ENCODE measurements at regions not wholly inside any gene's neighbourhood (a gene's known extent, or its start where the extent isn't known, plus 50 kb on each side); places are given as distances from the start of the nearest gene placed in this dataset.

- DNase-seq (no peak), ATAC-seq (ENCODE audit: insufficient read depth, low FRiP score) (no peak)
- WGBS, 2 donors = 88 to 90% methylated on average over 19 of the region's 19 CpGs
- Histone ChIP-seq H3K27me3 (ENCODE audit: control insufficient read depth in 3 of 3, insufficient read depth in 3 of 3, low read length in 2 of 3) (no peaks in the 10 kb centered on the region), H3K27ac (ENCODE audit: low read depth in 1 of 2, low read length in 1 of 2) (no peak overlapping the region), H3K36me3 (ENCODE audit: control insufficient read depth in 4 of 4, insufficient read depth in 4 of 4, low read length in 4 of 4) (no peaks in the 10 kb centered on the region), H3K4me3 (no peak overlapping the region), H3K4me1 (ENCODE audit: control insufficient read depth in 5 of 5, insufficient read depth in 5 of 5, low read length in 5 of 5) (peaks cover 0 to 3% (median 0%) of the 10 kb centered on the region in 5 donors), H3K9ac (ENCODE audit: insufficient read depth in 1 of 2, low read length in 2 of 2) (no peak overlapping the region), H3K9me3 (ENCODE audit: control insufficient read depth in 4 of 4, insufficient read depth in 3 of 4, low read length in 3 of 4) (no peaks in the 10 kb centered on the region)
- TF ChIP-seq CTCF (IDR thresholded peaks at IDR 0.05; ENCODE audit: control extremely low read depth, extremely low read depth) = no peak
Observed at GRCh38 chr9:86516564-86516963, 162.4 kb upstream of the TUT7 start.

GRCh38 chr9:86515221-86515620, 161.0 kb upstream of the TUT7 start:
- Histone ChIP-seq H3K4me1 (ENCODE audit: control insufficient read depth in 5 of 5, insufficient read depth in 5 of 5, low read length in 5 of 5) (peaks cover 0 to 3% (median 0%) of the 10 kb centered on the region in 5 donors), H3K9ac (ENCODE audit: insufficient read depth in 1 of 2, low read length in 2 of 2) (no peak overlapping the region), H3K4me3 (no peak overlapping the region), H3K9me3 (ENCODE audit: control insufficient read depth in 4 of 4, insufficient read depth in 3 of 4, low read length in 3 of 4) (no peaks in the 10 kb centered on the region), H3K36me3 (ENCODE audit: control insufficient read depth in 4 of 4, insufficient read depth in 4 of 4, low read length in 4 of 4) (no peaks in the 10 kb centered on the region), H3K27me3 (ENCODE audit: control insufficient read depth in 3 of 3, insufficient read depth in 3 of 3, low read length in 2 of 3) (no peaks in the 10 kb centered on the region), H3K27ac (ENCODE audit: low read depth in 1 of 2, low read length in 1 of 2) (no peak overlapping the region)
- no peak for TF ChIP-seq CTCF (IDR thresholded peaks at IDR 0.05; ENCODE audit: control extremely low read depth, extremely low read depth)
- DNase-seq (peak in 1 of 3 donors; percentile 19), ATAC-seq (ENCODE audit: insufficient read depth, low FRiP score) (no peak)
- WGBS, 2 donors = 60 to 72% methylated on average over 4 of the region's 4 CpGs

- no peak overlapping the region for H3K27ac ChIP-seq (ENCODE audit: low read depth in 1 of 2, low read length in 1 of 2)
- no peaks in the 10 kb centered on the region for H3K27me3 ChIP-seq (ENCODE audit: control insufficient read depth in 3 of 3, insufficient read depth in 3 of 3, low read length in 2 of 3)
- DNase-seq (no peak), ATAC-seq (ENCODE audit: insufficient read depth, low FRiP score) (no peak)
- 85 to 92% methylated on average over 2 of the region's 2 CpGs for WGBS, 2 donors
- TF ChIP-seq CTCF (IDR thresholded peaks at IDR 0.05; ENCODE audit: control extremely low read depth, extremely low read depth) = no peak
- H3K9ac ChIP-seq (ENCODE audit: insufficient read depth in 1 of 2, low read length in 2 of 2) = no peak overlapping the region
- no peak overlapping the region for H3K4me3 ChIP-seq
- H3K36me3 ChIP-seq (ENCODE audit: control insufficient read depth in 4 of 4, insufficient read depth in 4 of 4, low read length in 4 of 4) = no peaks in the 10 kb centered on the region
- no peaks in the 10 kb centered on the region for H3K9me3 ChIP-seq (ENCODE audit: control insufficient read depth in 4 of 4, insufficient read depth in 3 of 4, low read length in 3 of 4)
- H3K4me1 ChIP-seq (ENCODE audit: control insufficient read depth in 5 of 5, insufficient read depth in 5 of 5, low read length in 5 of 5) = peaks cover 0 to 3% (median 0%) of the 10 kb centered on the region in 5 donors
Observed at GRCh38 chr9:86513429-86513828, 159.2 kb upstream of the TUT7 start.

- Histone ChIP-seq H3K4me1 (ENCODE audit: control insufficient read depth in 5 of 5, insufficient read depth in 5 of 5, low read length in 5 of 5) (peaks cover 0 to 4% (median 0%) of the 10 kb centered on the region in 5 donors), H3K9me3 (ENCODE audit: control insufficient read depth in 4 of 4, insufficient read depth in 3 of 4, low read length in 3 of 4) (no peaks in the 10 kb centered on the region), H3K27me3 (ENCODE audit: control insufficient read depth in 3 of 3, insufficient read depth in 3 of 3, low read length in 2 of 3) (no peaks in the 10 kb centered on the region), H3K36me3 (ENCODE audit: control insufficient read depth in 4 of 4, insufficient read depth in 4 of 4, low read length in 4 of 4) (no peaks in the 10 kb centered on the region), H3K9ac (ENCODE audit: insufficient read depth in 1 of 2, low read length in 2 of 2) (no peak overlapping the region), H3K4me3 (no peak overlapping the region), H3K27ac (ENCODE audit: low read depth in 1 of 2, low read length in 1 of 2) (no peak overlapping the region)
- no peak for DNase-seq
- TF ChIP-seq CTCF (IDR thresholded peaks at IDR 0.05; ENCODE audit: control extremely low read depth, extremely low read depth) = no peak
- 67 to 79% methylated on average over 2 of the region's 2 CpGs for WGBS, 2 donors
- ATAC-seq (ENCODE audit: insufficient read depth, low FRiP score) = no peak
Observed at GRCh38 chr9:86512929-86513328, 158.7 kb upstream of the TUT7 start.

Measured in lung (tissue), 11 donors.